HEK293 (cell line): ENCODE measurements at regions not wholly inside any gene's neighbourhood (a gene's known extent, or its start where the extent isn't known, plus 50 kb on each side); places are given as distances from the start of the nearest gene placed in this dataset.

ENCODE experiments used
- CTCF ChIA-PET: fragments of 350-600 bp; formaldehyde crosslinking; extraction: SDS; loops from one replicate; lab custom pipeline; 2021; ENCODE audit warnings: antibody characterized with exemption; lab: Yijun Ruan, JAX
- POLR2A ChIA-PET: fragments of 300-600 bp; formaldehyde crosslinking; extraction: SDS; loops from one replicate; lab custom pipeline; 2020; ENCODE audit warnings: antibody characterized with exemption, inconsistent platforms; lab: Yijun Ruan, JAX
- H3K27ac ChIP-seq: fragments of 200-500 bp; sonication (Bioruptor generic); 2 replicates; pipeline ENCODE4 v1.5.1; 2014; ENCODE audit warnings: low read depth, low read length, control low read depth, inconsistent platforms; ENCODE audit errors: extremely low read depth
- H3K36me3 ChIP-seq, 2 experiments: fragments of 200-500 bp in 1 of 2; sonication (Bioruptor generic) in 1 of 2; 1 replicate in 1 of 2; 2 replicates in 1 of 2; pipeline ENCODE4 v1.5.1; 2014 to 2017; ENCODE audit warnings: inconsistent platforms in 2 of 2, low read length in 2 of 2; ENCODE audit not compliant: control insufficient read depth in 2 of 2, insufficient read depth in 1 of 2
- H3K4me1 ChIP-seq: fragments of 200-500 bp; sonication (Bioruptor generic); 2 replicates; pipeline ENCODE4 v1.5.1; 2014; ENCODE audit warnings: mild to moderate bottlenecking, low read length, inconsistent platforms; ENCODE audit not compliant: control insufficient read depth, insufficient read depth
- H3K4me3 ChIP-seq: 2 replicates; pipeline ENCODE4 v1.5.1; 2011; ENCODE audit warnings: low read depth, mild to moderate bottlenecking, control low read depth, low read length, moderate library complexity
- H3K9me3 ChIP-seq: fragments of 200-500 bp; sonication (Bioruptor generic); 2 replicates; pipeline ENCODE4 v1.5.1; 2014; ENCODE audit warnings: low read depth, low read length, inconsistent platforms; ENCODE audit not compliant: control insufficient read depth, insufficient read depth
- EGR2 ChIP-seq: fragments of 450-650 bp; formaldehyde crosslinking; IDR thresholded peaks from 2 replicates; pipeline ENCODE4 v1.5.1; 2016; ENCODE audit warnings: low read depth, missing biosample characterization, missing genetic modification characterization
- GFI1B ChIP-seq: fragments of 450-650 bp; formaldehyde crosslinking; IDR thresholded peaks from 2 replicates; pipeline ENCODE4 v1.5.1; 2016; ENCODE audit warnings: missing biosample characterization, missing genetic modification characterization
- GLIS1 ChIP-seq: fragments of 450-650 bp; formaldehyde crosslinking; IDR thresholded peaks from 2 replicates; pipeline ENCODE4 v1.5.1; 2016; ENCODE audit warnings: missing biosample characterization, missing genetic modification characterization
- YY2 ChIP-seq: fragments of 450-650 bp; formaldehyde crosslinking; IDR thresholded peaks from 2 replicates; pipeline ENCODE4 v1.5.1; 2016; ENCODE audit warnings: missing biosample characterization, missing genetic modification characterization
- ZFP37 ChIP-seq: fragments of 450-650 bp; formaldehyde crosslinking; IDR thresholded peaks from 2 replicates; pipeline ENCODE4 v1.5.1; 2016; ENCODE audit warnings: missing biosample characterization, missing genetic modification characterization
- ZNF155 ChIP-seq: fragments of 450-650 bp; formaldehyde crosslinking; IDR thresholded peaks from 2 replicates; pipeline ENCODE4 v1.5.1; 2016; ENCODE audit warnings: missing biosample characterization, missing genetic modification characterization
- ZNF157 ChIP-seq: fragments of 450-650 bp; formaldehyde crosslinking; IDR thresholded peaks from 2 replicates; pipeline ENCODE4 v1.5.1; 2016; ENCODE audit warnings: missing biosample characterization, missing genetic modification characterization
- ZNF174 ChIP-seq: fragments of 450-650 bp; formaldehyde crosslinking; IDR thresholded peaks from 2 replicates; pipeline ENCODE4 v1.5.0; 2017; ENCODE audit warnings: missing biosample characterization, mild to moderate bottlenecking, missing genetic modification characterization
- ZNF239 ChIP-seq: fragments of 450-650 bp; formaldehyde crosslinking; IDR thresholded peaks from 2 replicates; pipeline ENCODE4 v1.5.1; 2016; ENCODE audit warnings: missing biosample characterization, missing genetic modification characterization
- ZNF501 ChIP-seq: fragments of 450-650 bp; formaldehyde crosslinking; IDR thresholded peaks from 2 replicates; pipeline ENCODE4 v1.5.1; 2016; ENCODE audit warnings: missing biosample characterization, missing genetic modification characterization
- ZNF560 ChIP-seq: fragments of 450-650 bp; formaldehyde crosslinking; IDR thresholded peaks from 2 replicates; pipeline ENCODE4 v1.5.1; 2017; ENCODE audit warnings: missing biosample characterization, missing genetic modification characterization, borderline replicate concordance
- ZNF596 ChIP-seq: fragments of 450-650 bp; IDR thresholded peaks from 2 replicates; pipeline ENCODE4 v1.5.0; 2018; ENCODE audit warnings: missing biosample characterization, mild to moderate bottlenecking, missing genetic modification characterization, moderate library complexity
- ZNF629 ChIP-seq: fragments of 450-650 bp; formaldehyde crosslinking; IDR thresholded peaks from 2 replicates; pipeline ENCODE4 v1.5.1; 2017; ENCODE audit warnings: missing biosample characterization, missing genetic modification characterization
- ZNF654 ChIP-seq: fragments of 450-650 bp; formaldehyde crosslinking; IDR thresholded peaks from 2 replicates; pipeline ENCODE4 v1.5.1; 2016; ENCODE audit warnings: low read depth, missing biosample characterization, missing genetic modification characterization
- TF ChIP-seq, protein P1 (sequence below): fragments of 450-650 bp; formaldehyde crosslinking; IDR thresholded peaks from 2 replicates; pipeline ENCODE4 v1.5.1; 2016; ENCODE audit warnings: missing biosample characterization, missing genetic modification characterization
- TF ChIP-seq, protein P2 (sequence below): fragments of 450-650 bp; formaldehyde crosslinking; IDR thresholded peaks from 2 replicates; pipeline ENCODE4 v1.5.1; 2017; ENCODE audit warnings: missing biosample characterization, missing genetic modification characterization
- TF ChIP-seq, protein P3 (sequence below): fragments of 450-650 bp; formaldehyde crosslinking; IDR thresholded peaks from 2 replicates; pipeline ENCODE4 v1.5.1; 2016; ENCODE audit warnings: missing biosample characterization, missing genetic modification characterization
- TF ChIP-seq, protein P4 (sequence below): fragments of 450-650 bp; formaldehyde crosslinking; IDR thresholded peaks from 2 replicates; pipeline ENCODE4 v1.5.1; 2016; ENCODE audit warnings: missing biosample characterization, missing genetic modification characterization
- TF ChIP-seq, protein P5 (sequence below): fragments of 450-650 bp; formaldehyde crosslinking; IDR thresholded peaks from 2 replicates; pipeline ENCODE4 v1.5.1; 2016; ENCODE audit warnings: missing biosample characterization, missing genetic modification characterization
- TF ChIP-seq, protein P6 (sequence below): fragments of 450-650 bp; formaldehyde crosslinking; IDR thresholded peaks from 2 replicates; pipeline ENCODE4 v1.5.1; 2016; ENCODE audit warnings: missing biosample characterization, missing genetic modification characterization, borderline replicate concordance
- TF ChIP-seq, protein P7 (sequence below): fragments of 450-650 bp; formaldehyde crosslinking; IDR thresholded peaks from 2 replicates; pipeline ENCODE4 v1.5.1; 2017; ENCODE audit warnings: missing biosample characterization, missing genetic modification characterization
- TF ChIP-seq, protein P8 (sequence below): fragments of 450-650 bp; formaldehyde crosslinking; IDR thresholded peaks from 2 replicates; pipeline ENCODE4 v1.5.1; 2016; ENCODE audit warnings: missing biosample characterization, missing genetic modification characterization

DNA sequence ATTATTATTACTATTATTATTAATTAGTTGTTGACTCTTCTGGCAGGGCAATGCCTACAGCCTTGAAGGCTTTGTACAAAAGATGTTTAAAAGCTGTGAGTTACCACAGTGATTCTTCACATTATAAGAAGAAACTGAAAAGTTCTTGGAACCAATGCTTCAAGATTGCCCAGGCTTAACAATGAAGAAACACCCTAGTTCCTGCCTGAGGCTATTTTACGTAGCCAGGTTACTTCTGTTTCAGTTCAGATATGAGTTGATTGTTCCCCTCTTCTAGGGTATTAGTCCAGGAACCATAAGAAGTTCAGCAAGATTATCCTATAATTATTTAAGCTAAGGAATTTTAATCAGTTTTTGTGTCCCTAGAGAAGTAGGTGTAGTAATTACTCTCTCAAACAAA lies 154.6 kb upstream of the CDH12 start:
- no peak for TF ChIP-seq GLIS1
- TF ChIP-seq, protein P1, sequence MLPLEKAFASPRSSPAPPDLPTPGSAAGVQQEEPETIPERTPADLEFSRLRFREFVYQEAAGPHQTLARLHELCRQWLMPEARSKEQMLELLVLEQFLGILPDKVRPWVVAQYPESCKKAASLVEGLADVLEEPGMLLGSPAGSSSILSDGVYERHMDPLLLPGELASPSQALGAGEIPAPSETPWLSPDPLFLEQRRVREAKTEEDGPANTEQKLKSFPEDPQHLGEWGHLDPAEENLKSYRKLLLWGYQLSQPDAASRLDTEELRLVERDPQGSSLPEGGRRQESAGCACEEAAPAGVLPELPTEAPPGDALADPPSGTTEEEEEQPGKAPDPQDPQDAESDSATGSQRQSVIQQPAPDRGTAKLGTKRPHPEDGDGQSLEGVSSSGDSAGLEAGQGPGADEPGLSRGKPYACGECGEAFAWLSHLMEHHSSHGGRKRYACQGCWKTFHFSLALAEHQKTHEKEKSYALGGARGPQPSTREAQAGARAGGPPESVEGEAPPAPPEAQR (tag by site-specific recombination) = no peak
- TF ChIP-seq, protein P2, sequence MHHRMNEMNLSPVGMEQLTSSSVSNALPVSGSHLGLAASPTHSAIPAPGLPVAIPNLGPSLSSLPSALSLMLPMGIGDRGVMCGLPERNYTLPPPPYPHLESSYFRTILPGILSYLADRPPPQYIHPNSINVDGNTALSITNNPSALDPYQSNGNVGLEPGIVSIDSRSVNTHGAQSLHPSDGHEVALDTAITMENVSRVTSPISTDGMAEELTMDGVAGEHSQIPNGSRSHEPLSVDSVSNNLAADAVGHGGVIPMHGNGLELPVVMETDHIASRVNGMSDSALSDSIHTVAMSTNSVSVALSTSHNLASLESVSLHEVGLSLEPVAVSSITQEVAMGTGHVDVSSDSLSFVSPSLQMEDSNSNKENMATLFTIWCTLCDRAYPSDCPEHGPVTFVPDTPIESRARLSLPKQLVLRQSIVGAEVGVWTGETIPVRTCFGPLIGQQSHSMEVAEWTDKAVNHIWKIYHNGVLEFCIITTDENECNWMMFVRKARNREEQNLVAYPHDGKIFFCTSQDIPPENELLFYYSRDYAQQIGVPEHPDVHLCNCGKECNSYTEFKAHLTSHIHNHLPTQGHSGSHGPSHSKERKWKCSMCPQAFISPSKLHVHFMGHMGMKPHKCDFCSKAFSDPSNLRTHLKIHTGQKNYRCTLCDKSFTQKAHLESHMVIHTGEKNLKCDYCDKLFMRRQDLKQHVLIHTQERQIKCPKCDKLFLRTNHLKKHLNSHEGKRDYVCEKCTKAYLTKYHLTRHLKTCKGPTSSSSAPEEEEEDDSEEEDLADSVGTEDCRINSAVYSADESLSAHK = no peak
- Histone ChIP-seq H3K9me3 (no peaks in the 10 kb centered on the region), H3K27ac (no peak overlapping the region), H3K36me3 (no peaks in the 10 kb centered on the region), H3K4me1 (no peaks in the 10 kb centered on the region), H3K4me3 (no peak overlapping the region)
- CTCF ChIA-PET = interaction anchor here (0.6 kb wide), 1 partner anchor 630 kb away, joined by 3 read pairs; no protein-coding TSS in a partner anchor
- POLR2A ChIA-PET = no interaction called here

DNA sequence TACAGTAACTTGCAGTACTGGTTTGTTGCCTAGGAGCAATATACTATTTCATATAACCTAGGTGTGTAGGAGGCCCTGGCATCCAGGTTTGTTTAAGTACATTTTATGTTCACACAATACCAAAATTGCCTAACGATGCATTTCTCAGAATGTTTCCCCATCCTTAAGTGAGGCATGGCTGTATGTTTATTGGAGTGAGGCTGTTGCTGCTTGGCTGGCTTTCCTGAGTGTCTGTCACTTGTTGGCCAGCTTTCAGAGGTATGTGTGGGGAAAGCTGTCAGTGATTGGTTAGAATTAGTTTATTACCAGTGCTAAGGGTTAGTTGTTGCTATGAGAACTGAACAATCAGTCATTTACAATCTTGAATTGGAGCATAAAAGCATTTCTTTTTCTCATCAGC lies 154.1 kb upstream of the CDH12 start:
- no peak for TF ChIP-seq ZNF239 (tag by site-specific recombination)
- TF ChIP-seq GFI1B (tag by site-specific recombination) = no peak
- no peak for TF ChIP-seq ZNF629 (tag by site-specific recombination)
- no peak for TF ChIP-seq YY2 (tag by site-specific recombination)
- TF ChIP-seq, protein P3, sequence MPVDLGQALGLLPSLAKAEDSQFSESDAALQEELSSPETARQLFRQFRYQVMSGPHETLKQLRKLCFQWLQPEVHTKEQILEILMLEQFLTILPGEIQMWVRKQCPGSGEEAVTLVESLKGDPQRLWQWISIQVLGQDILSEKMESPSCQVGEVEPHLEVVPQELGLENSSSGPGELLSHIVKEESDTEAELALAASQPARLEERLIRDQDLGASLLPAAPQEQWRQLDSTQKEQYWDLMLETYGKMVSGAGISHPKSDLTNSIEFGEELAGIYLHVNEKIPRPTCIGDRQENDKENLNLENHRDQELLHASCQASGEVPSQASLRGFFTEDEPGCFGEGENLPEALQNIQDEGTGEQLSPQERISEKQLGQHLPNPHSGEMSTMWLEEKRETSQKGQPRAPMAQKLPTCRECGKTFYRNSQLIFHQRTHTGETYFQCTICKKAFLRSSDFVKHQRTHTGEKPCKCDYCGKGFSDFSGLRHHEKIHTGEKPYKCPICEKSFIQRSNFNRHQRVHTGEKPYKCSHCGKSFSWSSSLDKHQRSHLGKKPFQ (tag by site-specific recombination) = no peak
- no peak for TF ChIP-seq ZNF155 (tag by site-specific recombination)
- no peak for TF ChIP-seq ZNF596
- TF ChIP-seq, protein P4, sequence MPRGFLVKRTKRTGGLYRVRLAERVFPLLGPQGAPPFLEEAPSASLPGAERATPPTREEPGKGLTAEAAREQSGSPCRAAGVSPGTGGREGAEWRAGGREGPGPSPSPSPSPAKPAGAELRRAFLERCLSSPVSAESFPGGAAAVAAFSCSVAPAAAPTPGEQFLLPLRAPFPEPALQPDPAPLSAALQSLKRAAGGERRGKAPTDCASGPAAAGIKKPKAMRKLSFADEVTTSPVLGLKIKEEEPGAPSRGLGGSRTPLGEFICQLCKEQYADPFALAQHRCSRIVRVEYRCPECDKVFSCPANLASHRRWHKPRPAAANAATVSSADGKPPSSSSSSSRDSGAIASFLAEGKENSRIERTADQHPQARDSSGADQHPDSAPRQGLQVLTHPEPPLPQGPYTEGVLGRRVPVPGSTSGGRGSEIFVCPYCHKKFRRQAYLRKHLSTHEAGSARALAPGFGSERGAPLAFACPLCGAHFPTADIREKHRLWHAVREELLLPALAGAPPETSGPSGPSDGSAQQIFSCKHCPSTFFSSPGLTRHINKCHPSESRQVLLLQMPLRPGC (tag by site-specific recombination) = no peak
- no peak for TF ChIP-seq ZFP37 (tag by site-specific recombination)
- TF ChIP-seq ZNF174 = no peak
- TF ChIP-seq ZNF157 = no peak
- TF ChIP-seq, protein P5, sequence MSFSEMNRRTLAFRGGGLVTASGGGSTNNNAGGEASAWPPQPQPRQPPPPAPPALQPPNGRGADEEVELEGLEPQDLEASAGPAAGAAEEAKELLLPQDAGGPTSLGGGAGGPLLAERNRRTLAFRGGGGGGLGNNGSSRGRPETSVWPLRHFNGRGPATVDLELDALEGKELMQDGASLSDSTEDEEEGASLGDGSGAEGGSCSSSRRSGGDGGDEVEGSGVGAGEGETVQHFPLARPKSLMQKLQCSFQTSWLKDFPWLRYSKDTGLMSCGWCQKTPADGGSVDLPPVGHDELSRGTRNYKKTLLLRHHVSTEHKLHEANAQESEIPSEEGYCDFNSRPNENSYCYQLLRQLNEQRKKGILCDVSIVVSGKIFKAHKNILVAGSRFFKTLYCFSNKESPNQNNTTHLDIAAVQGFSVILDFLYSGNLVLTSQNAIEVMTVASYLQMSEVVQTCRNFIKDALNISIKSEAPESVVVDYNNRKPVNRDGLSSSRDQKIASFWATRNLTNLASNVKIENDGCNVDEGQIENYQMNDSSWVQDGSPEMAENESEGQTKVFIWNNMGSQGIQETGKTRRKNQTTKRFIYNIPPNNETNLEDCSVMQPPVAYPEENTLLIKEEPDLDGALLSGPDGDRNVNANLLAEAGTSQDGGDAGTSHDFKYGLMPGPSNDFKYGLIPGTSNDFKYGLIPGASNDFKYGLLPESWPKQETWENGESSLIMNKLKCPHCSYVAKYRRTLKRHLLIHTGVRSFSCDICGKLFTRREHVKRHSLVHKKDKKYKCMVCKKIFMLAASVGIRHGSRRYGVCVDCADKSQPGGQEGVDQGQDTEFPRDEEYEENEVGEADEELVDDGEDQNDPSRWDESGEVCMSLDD (tag by site-specific recombination) = no peak
- no peak for TF ChIP-seq ZNF501 (tag by site-specific recombination)
- TF ChIP-seq, protein P6, sequence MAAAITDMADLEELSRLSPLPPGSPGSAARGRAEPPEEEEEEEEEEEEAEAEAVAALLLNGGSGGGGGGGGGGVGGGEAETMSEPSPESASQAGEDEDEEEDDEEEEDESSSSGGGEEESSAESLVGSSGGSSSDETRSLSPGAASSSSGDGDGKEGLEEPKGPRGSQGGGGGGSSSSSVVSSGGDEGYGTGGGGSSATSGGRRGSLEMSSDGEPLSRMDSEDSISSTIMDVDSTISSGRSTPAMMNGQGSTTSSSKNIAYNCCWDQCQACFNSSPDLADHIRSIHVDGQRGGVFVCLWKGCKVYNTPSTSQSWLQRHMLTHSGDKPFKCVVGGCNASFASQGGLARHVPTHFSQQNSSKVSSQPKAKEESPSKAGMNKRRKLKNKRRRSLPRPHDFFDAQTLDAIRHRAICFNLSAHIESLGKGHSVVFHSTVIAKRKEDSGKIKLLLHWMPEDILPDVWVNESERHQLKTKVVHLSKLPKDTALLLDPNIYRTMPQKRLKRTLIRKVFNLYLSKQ (tag by site-specific recombination) = no peak
- no peak for TF ChIP-seq ZNF560 (tag by site-specific recombination)
- TF ChIP-seq, protein P7, sequence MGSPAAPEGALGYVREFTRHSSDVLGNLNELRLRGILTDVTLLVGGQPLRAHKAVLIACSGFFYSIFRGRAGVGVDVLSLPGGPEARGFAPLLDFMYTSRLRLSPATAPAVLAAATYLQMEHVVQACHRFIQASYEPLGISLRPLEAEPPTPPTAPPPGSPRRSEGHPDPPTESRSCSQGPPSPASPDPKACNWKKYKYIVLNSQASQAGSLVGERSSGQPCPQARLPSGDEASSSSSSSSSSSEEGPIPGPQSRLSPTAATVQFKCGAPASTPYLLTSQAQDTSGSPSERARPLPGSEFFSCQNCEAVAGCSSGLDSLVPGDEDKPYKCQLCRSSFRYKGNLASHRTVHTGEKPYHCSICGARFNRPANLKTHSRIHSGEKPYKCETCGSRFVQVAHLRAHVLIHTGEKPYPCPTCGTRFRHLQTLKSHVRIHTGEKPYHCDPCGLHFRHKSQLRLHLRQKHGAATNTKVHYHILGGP = no peak
- TF ChIP-seq ZNF654 (tag by site-specific recombination) = no peak
- no peak for TF ChIP-seq EGR2 (tag by site-specific recombination)
- TF ChIP-seq, protein P8, sequence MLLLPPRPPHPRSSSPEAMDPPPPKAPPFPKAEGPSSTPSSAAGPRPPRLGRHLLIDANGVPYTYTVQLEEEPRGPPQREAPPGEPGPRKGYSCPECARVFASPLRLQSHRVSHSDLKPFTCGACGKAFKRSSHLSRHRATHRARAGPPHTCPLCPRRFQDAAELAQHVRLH (tag by site-specific recombination) = no peak
- Histone ChIP-seq H3K27ac (no peak overlapping the region), H3K4me3 (no peak overlapping the region), H3K36me3 (no peaks in the 10 kb centered on the region), H3K9me3 (no peaks in the 10 kb centered on the region), H3K4me1 (no peaks in the 10 kb centered on the region)
- ChIA-PET CTCF (no interaction called here), POLR2A (no interaction called here)
